ENCODE measurements at regions not wholly inside any gene's neighbourhood (a gene's known extent, or its start where the extent isn't known, plus 50 kb on each side); places are given as distances from the start of the nearest gene placed in this dataset.

- H3K79me2 ChIP-seq (ENCODE audit: insufficient read depth, low read length), result no peaks in the 10 kb centered on the region
- TF ChIP-seq CTCF (conservative IDR thresholded peaks at IDR 0.05; ENCODE audit: low read length), result no peak
- no peak for TF ChIP-seq EZH2phosphoT487 (IDR thresholded peaks at IDR 0.05; ENCODE audit: borderline replicate concordance)
- H2AFZ ChIP-seq (ENCODE audit: low read length), result no peak overlapping the region
Observed at GRCh38 chr2:16409849-16410248, 255.8 kb downstream of the CYRIA start.

DNA sequence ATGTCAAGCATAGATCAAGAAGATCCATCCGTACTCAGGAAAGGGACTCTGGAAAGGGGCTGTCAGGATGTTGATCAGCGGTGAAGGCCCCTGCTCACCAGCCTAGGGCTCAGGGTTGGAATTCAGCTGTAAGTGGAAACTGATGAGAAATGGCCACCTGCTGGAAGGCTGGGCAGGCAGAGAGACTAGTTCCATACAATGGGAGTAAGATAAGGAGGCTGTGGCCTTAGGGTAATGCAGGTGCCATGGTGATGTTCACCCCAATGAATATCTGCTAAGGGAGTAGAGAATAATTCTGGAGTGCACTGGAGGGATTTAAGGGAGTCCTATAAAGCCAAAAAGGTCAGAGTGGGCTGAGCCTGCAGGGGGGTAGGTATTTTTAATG lies 256.6 kb downstream of the CYRIA start:
- no peak overlapping the region for H2AFZ ChIP-seq (ENCODE audit: low read length)
- TF ChIP-seq EZH2phosphoT487 (IDR thresholded peaks at IDR 0.05; ENCODE audit: borderline replicate concordance) (no peak), CTCF (conservative IDR thresholded peaks at IDR 0.05; ENCODE audit: low read length) (no peak)
- no peaks in the 10 kb centered on the region for H3K9me2 ChIP-seq (replicated peaks; ENCODE audit: low read depth, low read length)
- no peak overlapping the region for H3K9ac ChIP-seq (ENCODE audit: low read depth, low read length, poor library complexity, severe bottlenecking)
- peaks cover 37% of the 10 kb centered on the region for H3K4me1 ChIP-seq (ENCODE audit: insufficient read depth, low read length, poor library complexity, severe bottlenecking)
- no peaks in the 10 kb centered on the region for H3K36me3 ChIP-seq (ENCODE audit: insufficient read depth, low read length)
- no peaks in the 10 kb centered on the region for H3K79me2 ChIP-seq (ENCODE audit: insufficient read depth, low read length)
- no peaks in the 10 kb centered on the region for H4K20me1 ChIP-seq (ENCODE audit: insufficient read depth, low read length, poor library complexity, severe bottlenecking)
- H3K4me2 ChIP-seq (ENCODE audit: low read depth, low read length, poor library complexity, severe bottlenecking), result no peak overlapping the region
- H3K4me3 ChIP-seq (ENCODE audit: low read length, poor library complexity, severe bottlenecking), result no peak overlapping the region
- H3K9me3 ChIP-seq (ENCODE audit: insufficient read depth, low read depth, low read length), result no peaks in the 10 kb centered on the region
- H3K27me3 ChIP-seq (ENCODE audit: insufficient read depth, low read length, poor library complexity, severe bottlenecking), result no peaks in the 10 kb centered on the region
- H3F3A ChIP-seq (ENCODE audit: low read depth), result no peaks in the 10 kb centered on the region

More at GRCh38 chr2:16409849-16410248, 255.8 kb downstream of the CYRIA start:
- Histone ChIP-seq H3K4me1 (ENCODE audit: insufficient read depth, low read length, poor library complexity, severe bottlenecking) (peaks cover 34% of the 10 kb centered on the region), H4K20me1 (ENCODE audit: insufficient read depth, low read length, poor library complexity, severe bottlenecking) (no peaks in the 10 kb centered on the region), H3K4me3 (ENCODE audit: low read length, poor library complexity, severe bottlenecking) (no peak overlapping the region), H3K9me2 (replicated peaks; ENCODE audit: low read depth, low read length) (no peaks in the 10 kb centered on the region), H3K9ac (ENCODE audit: low read depth, low read length, poor library complexity, severe bottlenecking) (no peak overlapping the region), H3F3A (ENCODE audit: low read depth) (no peaks in the 10 kb centered on the region), H3K9me3 (ENCODE audit: insufficient read depth, low read depth, low read length) (no peaks in the 10 kb centered on the region), H3K4me2 (ENCODE audit: low read depth, low read length, poor library complexity, severe bottlenecking) (no peak overlapping the region), H3K27me3 (ENCODE audit: insufficient read depth, low read length, poor library complexity, severe bottlenecking) (no peaks in the 10 kb centered on the region), H3K36me3 (ENCODE audit: insufficient read depth, low read length) (no peaks in the 10 kb centered on the region)

GRCh38 chr2:16408331-16409005 lies 257.2 kb downstream of the CYRIA start:
- no peak overlapping the region for H3K4me3 ChIP-seq (ENCODE audit: low read length, poor library complexity, severe bottlenecking)
- no peaks in the 10 kb centered on the region for H3K79me2 ChIP-seq (ENCODE audit: insufficient read depth, low read length)
- H3K9me2 ChIP-seq (replicated peaks; ENCODE audit: low read depth, low read length), result no peaks in the 10 kb centered on the region
- no peak overlapping the region for H3K9ac ChIP-seq (ENCODE audit: low read depth, low read length, poor library complexity, severe bottlenecking)
- H4K20me1 ChIP-seq (ENCODE audit: insufficient read depth, low read length, poor library complexity, severe bottlenecking), result no peaks in the 10 kb centered on the region
- peaks cover 32% of the 10 kb centered on the region for H3K4me1 ChIP-seq (ENCODE audit: insufficient read depth, low read length, poor library complexity, severe bottlenecking)
- H3K9me3 ChIP-seq (ENCODE audit: insufficient read depth, low read depth, low read length), result no peaks in the 10 kb centered on the region
- TF ChIP-seq EZH2phosphoT487 (IDR thresholded peaks at IDR 0.05; ENCODE audit: borderline replicate concordance), result no peak
- no peak for TF ChIP-seq CTCF (conservative IDR thresholded peaks at IDR 0.05; ENCODE audit: low read length)
- no peak overlapping the region for H2AFZ ChIP-seq (ENCODE audit: low read length)
- no peak overlapping the region for H3K4me2 ChIP-seq (ENCODE audit: low read depth, low read length, poor library complexity, severe bottlenecking)
- no peaks in the 10 kb centered on the region for H3K27me3 ChIP-seq (ENCODE audit: insufficient read depth, low read length, poor library complexity, severe bottlenecking)
- no peaks in the 10 kb centered on the region for H3K36me3 ChIP-seq (ENCODE audit: insufficient read depth, low read length)
- no peaks in the 10 kb centered on the region for H3F3A ChIP-seq (ENCODE audit: low read depth)
